NOMO-1 (cell line): ENCODE measurements at regions not wholly inside any gene's neighbourhood (a gene's known extent, or its start where the extent isn't known, plus 50 kb on each side); places are given as distances from the start of the nearest gene placed in this dataset.
A peak's percentile ranks its signal among the peaks of the same experiment; 100 is the strongest.

ENCODE experiments used
- DNase-seq, 2 experiments: peaks; one replicate each; lab custom pipeline; 2025; ENCODE audit not compliant: unreplicated experiment in 2 of 2; lab: John Stamatoyannopoulos, UW

DNA sequence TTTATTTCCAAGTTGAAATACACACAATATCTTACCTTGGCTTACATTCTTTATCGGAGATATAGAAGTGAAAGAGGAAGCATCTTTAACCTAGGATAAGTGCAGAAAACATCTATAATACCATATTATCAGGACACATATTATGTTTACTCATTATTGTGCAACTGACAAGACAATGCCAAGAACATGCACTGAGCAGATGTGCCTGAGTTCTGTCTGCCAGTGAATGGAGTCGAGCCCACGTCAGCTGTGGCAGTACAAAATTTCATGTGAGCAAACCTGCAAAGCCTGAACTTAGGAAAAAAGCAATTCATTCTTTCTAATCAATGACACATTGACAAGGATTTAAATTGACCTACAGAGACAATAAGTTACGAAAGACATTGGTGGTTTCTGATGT, 154.4 kb downstream of the AXIN2 start:
- peak in 1 of 2 experiments; percentile 10 for DNase-seq

- DNase-seq, result no peak
Measured at GRCh38 chr17:65406552-65406951, 154.9 kb downstream of the AXIN2 start.

DNA sequence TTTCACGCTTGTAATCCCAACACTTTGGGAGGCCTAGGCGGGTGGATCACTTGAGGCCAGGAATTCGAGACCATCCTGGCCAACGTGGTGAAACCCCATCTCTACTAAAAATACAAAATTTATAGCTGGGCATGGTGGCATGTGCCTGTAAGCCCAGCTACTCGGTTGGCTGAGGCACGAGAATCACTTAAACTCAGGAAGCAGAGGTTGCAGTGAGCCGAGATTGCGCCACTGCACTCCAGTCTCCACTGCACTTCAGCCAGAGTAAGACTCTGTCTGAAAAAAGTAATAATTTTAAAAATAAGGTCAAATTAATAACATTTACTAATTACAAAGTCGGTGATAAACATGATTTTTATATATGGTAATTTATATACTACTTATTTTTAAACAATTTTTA, 155.9 kb downstream of the AXIN2 start:
- DNase-seq, result no peak

DNA sequence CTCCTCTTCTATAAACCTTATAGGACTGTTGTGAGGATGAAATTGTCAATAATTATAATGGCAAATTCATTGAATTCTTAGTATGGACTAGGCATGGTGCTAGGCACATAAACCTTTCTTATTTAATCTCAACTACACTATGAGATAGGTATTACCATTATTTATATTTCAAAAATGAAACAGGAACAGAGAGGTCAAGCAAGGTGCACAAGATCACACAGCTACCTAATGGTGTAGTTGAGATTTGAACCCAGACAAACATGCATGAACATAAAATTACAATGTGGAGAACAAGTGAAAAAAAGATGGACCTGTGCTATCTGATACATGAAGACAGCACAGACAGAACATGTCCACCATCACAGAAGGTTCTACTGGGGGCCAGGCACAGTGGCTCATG, 156.7 kb downstream of the AXIN2 start:
- no peak for DNase-seq

DNA sequence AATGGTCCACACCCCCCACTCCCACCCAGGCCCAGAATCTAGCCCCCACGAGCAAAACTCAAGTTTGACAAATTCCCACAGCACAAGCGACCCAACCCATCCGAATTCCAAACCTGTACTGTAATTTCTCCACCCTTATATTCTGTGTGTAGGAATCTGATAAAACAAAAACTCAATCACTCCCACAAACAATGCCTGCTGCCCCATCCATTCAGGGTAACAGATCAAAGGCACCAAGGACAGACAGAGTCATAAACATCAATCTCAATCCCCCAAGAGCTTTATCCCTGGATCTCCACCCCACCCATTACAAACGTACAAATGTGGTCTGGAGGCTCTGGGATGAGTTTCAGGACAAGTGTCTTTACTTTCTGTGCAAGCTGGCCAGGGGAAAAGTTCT, 157.8 kb downstream of the AXIN2 start:
- no peak for DNase-seq

- no peak for DNase-seq
Measured at GRCh38 chr17:65402513-65403496, 158.6 kb downstream of the AXIN2 start.

DNA sequence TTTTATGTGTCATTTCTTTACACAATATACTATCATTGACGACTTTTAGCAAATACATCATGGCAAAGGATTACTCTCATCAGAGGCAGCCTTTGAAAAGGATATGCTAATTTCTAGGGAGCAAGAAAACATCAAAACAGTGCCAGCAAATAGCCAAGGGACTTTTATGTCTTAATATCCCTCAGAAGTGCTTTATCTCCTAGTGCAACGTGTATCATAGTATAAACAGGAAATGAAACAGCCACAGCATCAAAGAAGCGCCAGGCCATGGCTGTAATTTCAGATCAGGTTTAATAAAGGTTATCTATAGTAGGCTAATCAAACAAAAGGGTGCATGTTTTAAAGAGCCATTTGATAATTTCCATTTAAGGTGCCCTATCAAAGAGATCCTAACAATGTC, 159.9 kb downstream of the AXIN2 start:
- no peak for DNase-seq

DNA sequence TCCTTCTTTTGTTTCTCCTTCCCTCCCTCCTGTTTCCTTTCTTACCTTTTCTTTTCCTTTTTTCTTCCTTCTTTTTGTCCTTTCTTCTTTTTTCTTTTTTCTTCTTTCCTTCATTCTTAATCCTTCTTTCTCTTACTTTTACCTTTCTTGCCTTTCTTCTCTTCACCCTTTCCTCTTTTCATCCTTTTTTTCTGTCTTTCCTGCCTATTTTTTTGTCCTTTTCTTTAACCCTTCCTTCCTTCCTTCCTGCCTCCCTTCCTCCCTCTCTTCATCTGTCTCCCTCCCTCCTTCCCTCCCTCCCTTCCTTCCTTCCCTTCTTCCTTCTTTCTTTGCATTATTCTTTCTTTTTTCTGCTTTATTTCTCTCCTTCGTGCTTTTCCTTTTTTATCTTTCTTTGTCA, 160.7 kb downstream of the AXIN2 start:
- DNase-seq, result no peak

GRCh38 chr17:65398040-65398787, 163.2 kb downstream of the AXIN2 start:
- no peak for DNase-seq

DNA sequence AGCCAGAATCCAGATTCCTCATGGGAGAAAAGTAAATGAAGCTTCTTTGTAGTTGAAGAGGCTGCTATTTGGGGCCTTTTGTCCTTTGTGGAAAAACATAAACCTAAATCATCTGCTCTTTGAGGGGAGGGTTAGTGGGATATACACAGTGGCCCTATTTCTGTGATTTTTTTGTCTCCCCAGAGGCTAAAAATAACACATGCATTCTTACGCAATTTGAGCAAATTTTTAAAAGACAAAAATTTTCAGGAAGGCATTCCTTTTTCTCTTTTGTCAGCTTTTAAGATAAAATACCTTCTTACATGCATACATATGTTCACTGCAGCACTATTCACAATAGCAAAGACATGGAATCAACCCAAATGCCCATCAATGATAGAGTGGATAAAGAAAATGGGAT, 165.5 kb downstream of the AXIN2 start:
- DNase-seq, result no peak

DNA sequence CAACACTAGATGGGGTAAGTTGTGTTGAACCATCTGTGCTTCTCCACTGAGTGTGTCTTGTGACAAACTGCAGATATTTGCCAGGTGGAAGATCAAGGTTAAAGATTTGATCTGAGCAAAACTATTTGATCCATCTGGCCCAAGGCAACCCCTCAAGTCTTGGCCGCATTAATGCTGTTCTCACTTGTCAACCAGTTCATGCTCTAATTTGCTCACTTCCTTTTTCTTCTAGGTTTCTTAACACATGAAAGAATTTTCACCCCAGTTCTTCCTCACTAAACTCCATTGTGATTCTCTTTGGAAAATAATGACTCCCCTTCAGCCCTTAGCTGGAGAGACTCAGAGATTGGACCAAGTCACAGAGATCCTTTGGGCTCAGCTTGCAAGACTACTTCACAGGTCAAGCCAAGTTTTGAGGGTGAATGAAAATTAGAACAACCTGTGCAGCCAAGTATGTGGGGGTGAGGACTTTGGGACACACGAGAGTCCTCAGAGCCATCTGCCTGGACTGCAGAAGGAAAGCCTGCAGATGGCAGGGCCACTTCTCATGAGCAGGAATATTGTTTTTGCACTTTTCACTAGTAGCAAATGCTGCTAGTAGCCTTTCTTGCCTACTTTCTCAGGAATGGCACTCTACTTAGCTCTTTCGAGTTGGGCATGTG, 166.5 kb downstream of the AXIN2 start:
- no peak for DNase-seq

GRCh38 chr17:65393514-65393913, 167.9 kb downstream of the AXIN2 start:
- DNase-seq, result no peak

DNA sequence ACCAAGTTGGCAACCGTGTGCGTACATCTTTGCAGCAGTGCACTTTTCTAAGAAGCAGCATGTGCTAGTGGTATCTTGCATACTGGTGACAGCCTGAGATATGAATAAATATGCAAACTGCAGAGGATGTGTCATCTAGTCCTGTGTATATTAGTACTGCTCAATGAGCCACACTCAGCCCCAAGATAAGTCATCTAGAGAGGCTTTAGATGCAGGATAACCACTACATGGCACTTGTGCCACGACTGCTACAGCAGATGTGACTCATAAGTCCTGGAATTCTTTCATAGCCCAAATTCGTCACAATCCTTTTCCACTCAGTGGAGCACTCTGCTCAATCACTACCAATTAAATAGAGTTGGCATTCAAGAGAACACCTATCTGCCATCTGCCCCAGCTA, 171.5 kb downstream of the AXIN2 start:
- DNase-seq, result no peak

GRCh38 chr17:65389426-65389825, 172.0 kb downstream of the AXIN2 start:
- no peak for DNase-seq

- DNase-seq, result no peak
Measured at GRCh38 chr17:65388911-65389310, 172.5 kb downstream of the AXIN2 start.

DNA sequence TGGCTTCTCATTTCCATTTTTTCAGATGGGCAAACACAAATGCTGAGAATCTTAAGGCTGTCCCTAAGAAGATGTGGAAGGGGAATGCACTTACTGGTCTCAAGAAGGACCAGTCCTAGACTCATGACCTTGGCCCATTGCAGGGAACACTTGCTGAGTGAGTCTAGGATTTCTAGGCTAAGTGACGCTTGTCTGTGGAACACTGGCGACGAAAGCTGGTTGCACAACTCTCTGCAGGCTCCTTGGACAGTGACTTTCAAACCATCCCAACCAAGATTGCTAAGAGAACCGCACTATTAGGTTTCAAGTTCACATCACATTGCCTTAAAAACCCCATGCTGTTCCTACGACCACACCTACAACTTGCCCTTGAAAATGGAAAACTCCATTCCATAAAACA, 174.1 kb downstream of the AXIN2 start:
- DNase-seq, result no peak

GRCh38 chr17:65385726-65386125, 175.7 kb downstream of the AXIN2 start:
- DNase-seq, result no peak

DNA sequence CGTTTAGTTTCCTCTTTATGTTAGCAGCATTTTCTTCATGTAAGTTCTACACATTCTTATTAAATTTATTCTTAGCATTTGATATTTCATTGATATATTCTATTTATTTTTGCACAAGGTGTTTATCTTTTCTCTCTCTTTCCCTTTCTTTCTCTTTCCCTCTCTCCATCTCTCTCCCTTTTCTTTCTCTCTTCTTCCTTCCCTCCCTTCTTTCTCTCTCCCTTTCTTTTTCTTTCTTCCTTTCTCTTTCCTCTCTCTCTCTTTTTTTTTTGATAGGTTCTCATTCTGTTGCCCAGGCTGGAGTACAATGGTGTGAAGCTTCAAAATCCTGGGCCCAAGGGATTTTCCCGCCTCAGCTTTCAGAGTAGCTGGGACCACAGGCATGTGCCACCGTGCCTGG, 176.4 kb downstream of the AXIN2 start:
- DNase-seq, result no peak

DNA sequence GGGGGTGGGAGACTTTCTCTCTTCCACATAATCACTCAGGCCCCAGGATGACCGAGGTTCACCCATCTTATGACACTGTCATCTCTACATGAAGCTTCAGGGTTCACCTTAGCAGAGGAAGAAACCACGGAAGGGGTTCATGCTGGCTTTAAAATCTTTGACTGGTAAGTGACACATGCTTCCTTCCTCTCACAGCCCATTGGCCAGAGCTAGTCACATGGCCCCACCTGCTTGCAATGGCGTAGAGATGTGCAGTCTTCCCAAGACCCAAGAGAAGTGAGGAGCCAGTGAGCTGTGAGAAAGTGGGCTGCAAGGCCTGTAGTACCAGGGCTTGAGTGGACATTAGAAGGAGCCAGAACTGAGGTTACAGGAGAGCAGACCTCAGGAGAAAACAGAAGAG, 180.3 kb downstream of the AXIN2 start:
- DNase-seq, result no peak

DNA sequence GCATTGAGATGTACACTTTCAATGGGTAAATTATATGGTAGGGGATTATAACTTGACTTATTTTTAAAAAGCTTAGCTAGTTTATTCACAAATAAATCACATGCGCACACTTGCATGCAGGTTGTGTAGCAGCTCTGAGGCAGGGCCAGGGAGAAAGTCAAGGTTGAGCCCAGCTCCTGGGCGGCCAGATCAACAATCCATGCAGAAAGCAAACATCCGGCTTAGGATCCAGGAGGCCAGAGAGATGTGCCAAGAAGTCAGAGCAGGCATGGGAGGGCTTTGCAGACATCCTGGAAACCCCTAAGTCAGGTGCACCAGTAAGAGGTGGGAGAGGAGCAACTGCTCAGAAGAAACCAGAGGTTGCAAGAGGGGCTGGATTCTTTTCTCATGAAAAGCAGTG, 186.5 kb downstream of the AXIN2 start:
- DNase-seq, result no peak

- no peak for DNase-seq
Measured at GRCh38 chr17:65371702-65372101, 189.7 kb downstream of the AXIN2 start.
